Cardiac muscle cell (in vitro differentiated cells and primary cell): ENCODE measurements at regions not wholly inside any gene's neighbourhood (a gene's known extent, or its start where the extent isn't known, plus 50 kb on each side); places are given as distances from the start of the nearest gene placed in this dataset.
A peak's percentile ranks its signal among the peaks of the same experiment; 100 is the strongest.

ENCODE experiments used
- DNase-seq, 2 donors: peaks; one replicate each; pipeline versions ENCODE4 v3.0.0 to v3.0.0-alpha.2; 2010 to 2017; ENCODE audit warnings: low read depth in 1 of 2, low spot score in 1 of 2
- H3K27ac ChIP-seq: fragments of 200-600 bp; sonication (generic); 2 replicates; pipeline ENCODE4 v1.5.1; 2016
- H3K27me3 ChIP-seq: fragments of 200-600 bp; sonication (generic); 2 replicates; pipeline ENCODE4 v1.6.0; 2016; ENCODE audit warnings: control low read depth
- H3K36me3 ChIP-seq: fragments of 200-600 bp; sonication (generic); 2 replicates; pipeline ENCODE4 v1.5.1; 2016; ENCODE audit warnings: control low read depth
- H3K4me1 ChIP-seq: fragments of 200-600 bp; sonication (generic); 2 replicates; pipeline ENCODE4 v1.8.1; 2017; ENCODE audit warnings: low read depth, mild to moderate bottlenecking, mixed run types
- H3K4me3 ChIP-seq: fragments of 200-600 bp; sonication (generic); 2 replicates; pipeline ENCODE4 v1.5.1; 2016; ENCODE audit warnings: mild to moderate bottlenecking
- H3K9me3 ChIP-seq: fragments of 200-600 bp; sonication (generic); 2 replicates; pipeline ENCODE4 v1.5.1; 2017; ENCODE audit warnings: low read depth, mild to moderate bottlenecking, control low read depth
- CTCF ChIP-seq: IDR thresholded peaks from 2 replicates; pipeline ENCODE4 v1.5.1; 2012; ENCODE audit warnings: low read depth, mild to moderate bottlenecking, low read length

- Histone ChIP-seq H3K27ac (no peak overlapping the region), H3K9me3 (no peaks in the 10 kb centered on the region), H3K27me3 (no peaks in the 10 kb centered on the region), H3K4me1 (no peaks in the 10 kb centered on the region), H3K36me3 (no peaks in the 10 kb centered on the region), H3K4me3 (no peak overlapping the region)
- peak; percentile 36 to 44 for DNase-seq
- peak; percentile 55 for TF ChIP-seq CTCF
Measured at GRCh38 chr6:130282234-130282995, 59.7 kb upstream of the SAMD3 start.

- Histone ChIP-seq H3K27me3 (no peaks in the 10 kb centered on the region), H3K9me3 (no peaks in the 10 kb centered on the region), H3K4me1 (no peaks in the 10 kb centered on the region), H3K4me3 (no peak overlapping the region), H3K27ac (no peak overlapping the region), H3K36me3 (no peaks in the 10 kb centered on the region)
- TF ChIP-seq CTCF = no peak
- no peak for DNase-seq
Measured at GRCh38 chr6:130276507-130276906, 53.8 kb upstream of the SAMD3 start.

- DNase-seq = no peak
- Histone ChIP-seq H3K9me3 (no peaks in the 10 kb centered on the region), H3K4me3 (no peak overlapping the region), H3K4me1 (no peaks in the 10 kb centered on the region), H3K36me3 (no peaks in the 10 kb centered on the region), H3K27me3 (no peaks in the 10 kb centered on the region), H3K27ac (no peak overlapping the region)
- TF ChIP-seq CTCF = no peak
Measured at GRCh38 chr6:130274007-130274406, 51.3 kb upstream of the SAMD3 start.
